HCT116 (cell line): ENCODE measurements at regions not wholly inside any gene's neighbourhood (a gene's known extent, or its start where the extent isn't known, plus 50 kb on each side); places are given as distances from the start of the nearest gene placed in this dataset.

Experiments
- ATAC-seq: fragments of 200-7000 bp; cut with Tn5 transposase; 2 replicates; pipeline ENCODE4 v1.9.1; 2020; ENCODE audit warnings: mild to moderate bottlenecking, moderate library complexity
- BruUV-seq: library from RNA; stranded (reverse); fragments of 400-500 nt; replicated peaks from 2 replicates; lab custom pipeline; 2021; lab: Mats Ljungman, UMichigan
- CTCF ChIA-PET: fragments of 300-600 bp; sonication (Branson Sonifier 250); formaldehyde crosslinking; loops from one replicate; lab custom pipeline; 2021; ENCODE audit warnings: antibody characterized with exemption; lab: Charles Lee
- POLR2A ChIA-PET: fragments of 300-600, 350-600 bp; sonication (Branson Sonifier 250); formaldehyde crosslinking; loops from one replicate; lab custom pipeline; 2021; ENCODE audit warnings: antibody characterized with exemption; lab: Charles Lee
- RAD21 ChIA-PET, 2 experiments: fragments of 300-600 bp; sonication (Branson Sonifier 250); formaldehyde crosslinking; loops; one replicate each; lab custom pipeline; 2023; ENCODE audit warnings: low total read pairs in 2 of 2; ENCODE audit not compliant: uncharacterized antibody in 2 of 2, unreplicated experiment in 2 of 2, low non-redundant PET in 1 of 2; lab: Charles Lee
- DNase-seq: peaks from one replicate; pipeline ENCODE4 v3.0.0-alpha.2; 2010; ENCODE audit warnings: low read depth, low spot score
- H2AFZ ChIP-seq: fragments of 200-600 bp; shearing (Covaris generic), sonication (generic); 2 replicates; pipeline ENCODE4 v1.6.1; 2017; ENCODE audit warnings: low read depth, mixed run types, mixed read lengths, antibody characterized with exemption, low read length; ENCODE audit not compliant: poor library complexity, severe bottlenecking
- H3K27ac ChIP-seq: 2 replicates; pipeline ENCODE4 v1.5.1; 2012; ENCODE audit warnings: low read depth, low read length
- H3K27me3 ChIP-seq: fragments of 200-600 bp; sonication (generic); 2 replicates; pipeline ENCODE4 v1.6.1; 2016; ENCODE audit warnings: mixed run types, low read length, mixed read lengths; ENCODE audit not compliant: insufficient read depth
- H3K36me3 ChIP-seq, 2 experiments: fragments of 200-500 bp in 1 of 2; fragments of 200-600 bp in 1 of 2; sonication (Bioruptor generic) in 1 of 2; sonication (generic) in 1 of 2; 2 replicates each; pipeline versions ENCODE4 v1.5.1 to v1.6.1; 2014 to 2016; ENCODE audit warnings: low read length in 2 of 2, inconsistent platforms in 1 of 2, mixed read lengths in 1 of 2, mixed run types in 1 of 2; ENCODE audit not compliant: insufficient read depth in 2 of 2, control insufficient read depth in 1 of 2
- H3K4me1 ChIP-seq, 2 experiments: fragments of 200-600 bp in 1 of 2; sonication (generic) in 1 of 2; 2 replicates each; pipeline versions ENCODE4 v1.5.1 to v1.6.1; 2012 to 2017; ENCODE audit warnings: low read length in 2 of 2, inconsistent platforms in 1 of 2, mild to moderate bottlenecking in 1 of 2, mixed read lengths in 1 of 2, mixed run types in 1 of 2, moderate library complexity in 1 of 2; ENCODE audit not compliant: insufficient read depth in 2 of 2, control insufficient read depth in 1 of 2
- H3K4me2 ChIP-seq: fragments of 200-600 bp; sonication (generic); 2 replicates; pipeline ENCODE4 v1.6.1; 2017; ENCODE audit warnings: mixed run types, low read length, mixed read lengths
- H3K4me3 ChIP-seq, 2 experiments: fragments of 200-600 bp in 1 of 2; sonication (generic) in 1 of 2; replicated peaks in 1 of 2; 2 replicates each; pipeline ENCODE4 v1.5.1; 2011 to 2016; ENCODE audit warnings: low read length in 2 of 2, control low read depth in 1 of 2, low read depth in 1 of 2, mild to moderate bottlenecking in 1 of 2, mixed read lengths in 1 of 2, mixed run types in 1 of 2
- H3K79me2 ChIP-seq: fragments of 200-600 bp; sonication (generic); 2 replicates; pipeline ENCODE4 v1.6.1; 2017; ENCODE audit warnings: mild to moderate bottlenecking, mixed run types, low read length, moderate library complexity, mixed read lengths; ENCODE audit not compliant: insufficient read depth
- H3K9ac ChIP-seq: fragments of 200-600 bp; sonication (generic); 2 replicates; pipeline ENCODE4 v1.6.1; 2016; ENCODE audit warnings: low read length, mixed read lengths
- H3K9me2 ChIP-seq: fragments of 200-600 bp; sonication (generic), shearing (Covaris generic); 2 replicates; pipeline ENCODE4 v1.6.1; 2017; ENCODE audit warnings: mixed run types, mild to moderate bottlenecking, moderate library complexity; ENCODE audit not compliant: insufficient read depth
- H3K9me3 ChIP-seq, 2 experiments: fragments of 200-500 bp in 1 of 2; fragments of 200-600 bp in 1 of 2; sonication (Bioruptor generic) in 1 of 2; sonication (generic) in 1 of 2; 2 replicates each; pipeline ENCODE4 v1.6.1; 2014 to 2017; ENCODE audit warnings: low read length in 2 of 2, mixed read lengths in 2 of 2, inconsistent platforms in 1 of 2, low read depth in 1 of 2, mild to moderate bottlenecking in 1 of 2, mixed run types in 1 of 2, moderate library complexity in 1 of 2; ENCODE audit not compliant: control insufficient read depth in 1 of 2, insufficient read depth in 1 of 2
- H4K20me1 ChIP-seq: fragments of 200-600 bp; sonication (generic), shearing (Covaris generic); 2 replicates; pipeline ENCODE4 v1.6.1; 2017; ENCODE audit warnings: mixed run types, mild to moderate bottlenecking, moderate library complexity; ENCODE audit not compliant: insufficient read depth
- ATF3 ChIP-seq: IDR thresholded peaks from 2 replicates; pipeline ENCODE4 v1.6.1; 2012
- CBX3 ChIP-seq: IDR thresholded peaks from 2 replicates; pipeline ENCODE4 v1.6.1; 2012; ENCODE audit warnings: low read depth
- CEBPB ChIP-seq: IDR thresholded peaks from 2 replicates; pipeline ENCODE4 v1.6.1; 2012; ENCODE audit warnings: low read depth
- EGR1 ChIP-seq: IDR thresholded peaks from 2 replicates; pipeline ENCODE4 v1.6.1; 2012; ENCODE audit warnings: low read depth
- ELF1 ChIP-seq: IDR thresholded peaks from 2 replicates; pipeline ENCODE4 v1.6.1; 2012; ENCODE audit warnings: low read depth, borderline replicate concordance
- EZH2phosphoT487 ChIP-seq: fragments of 200-600 bp; IDR thresholded peaks from 2 replicates; pipeline ENCODE4 v1.6.1; 2018; ENCODE audit warnings: antibody characterized with exemption, borderline replicate concordance
- FOSL1 ChIP-seq: IDR thresholded peaks from 2 replicates; pipeline ENCODE4 v1.6.1; 2012; ENCODE audit warnings: low read depth
- JUND ChIP-seq: IDR thresholded peaks from 2 replicates; pipeline ENCODE4 v1.6.1; 2012
- POLR2AphosphoS5 ChIP-seq: IDR thresholded peaks from 2 replicates; pipeline ENCODE4 v1.6.1; 2011; ENCODE audit warnings: mild to moderate bottlenecking, low read depth, low read length, moderate library complexity
- RAD21 ChIP-seq: IDR thresholded peaks from 2 replicates; pipeline ENCODE4 v1.6.1; 2012; ENCODE audit warnings: low read depth, mild to moderate bottlenecking
- SIN3A ChIP-seq: IDR thresholded peaks from 2 replicates; pipeline ENCODE4 v1.6.1; 2012; ENCODE audit warnings: low read depth
- SP1 ChIP-seq: IDR thresholded peaks from 2 replicates; pipeline ENCODE4 v1.6.1; 2012; ENCODE audit warnings: low read depth
- SRF ChIP-seq: IDR thresholded peaks from 2 replicates; pipeline ENCODE4 v1.6.1; 2012; ENCODE audit warnings: low read depth
- TCF7L2 ChIP-seq: IDR thresholded peaks from 2 replicates; pipeline ENCODE4 v1.7.0; 2011; ENCODE audit warnings: borderline replicate concordance, inconsistent platforms; ENCODE audit not compliant: insufficient read depth, insufficient read length; ENCODE audit errors: extremely low read depth
- ZBTB33 ChIP-seq: IDR thresholded peaks from 2 replicates; pipeline ENCODE4 v1.6.1; 2011; ENCODE audit warnings: mild to moderate bottlenecking, low read length, moderate library complexity; ENCODE audit not compliant: insufficient replicate concordance; ENCODE audit errors: extremely low read depth
- ZFX ChIP-seq: fragments of 450-650 bp; IDR thresholded peaks from 2 replicates; pipeline ENCODE4 v1.6.1; 2017
- ZNF274 ChIP-seq: fragments of 200-500 bp; sonication (Bioruptor generic); IDR thresholded peaks from 2 replicates; pipeline ENCODE4 v1.6.1; 2014; ENCODE audit warnings: mild to moderate bottlenecking, low read depth, low read length, inconsistent platforms
- intact Hi-C: fragments of 100-400 bp; cut with micrococcal nuclease; formaldehyde crosslinking; loops from 2 replicates; pipeline ENCODE4 v1.10.0; 2022
- TF ChIP-seq, protein P1 (sequence below): IDR thresholded peaks from 2 replicates; pipeline ENCODE4 v1.6.1; 2012; ENCODE audit warnings: low read depth
- TF ChIP-seq, protein P2 (sequence below), 3 experiments: fragments of 200-600 bp in 1 of 3; sonication (generic) in 1 of 3; IDR thresholded peaks in 2 of 3; conservative IDR thresholded peaks in 1 of 3; 2 replicates each; pipeline ENCODE4 v1.5.1; 2012 to 2017; ENCODE audit warnings: low read depth in 2 of 3, low read length in 2 of 3, antibody characterized with exemption in 1 of 3, borderline replicate concordance in 1 of 3, control low read depth in 1 of 3, mild to moderate bottlenecking in 1 of 3, mixed read lengths in 1 of 3, mixed run types in 1 of 3, moderate library complexity in 1 of 3; ENCODE audit not compliant: insufficient read depth in 1 of 3

DNA sequence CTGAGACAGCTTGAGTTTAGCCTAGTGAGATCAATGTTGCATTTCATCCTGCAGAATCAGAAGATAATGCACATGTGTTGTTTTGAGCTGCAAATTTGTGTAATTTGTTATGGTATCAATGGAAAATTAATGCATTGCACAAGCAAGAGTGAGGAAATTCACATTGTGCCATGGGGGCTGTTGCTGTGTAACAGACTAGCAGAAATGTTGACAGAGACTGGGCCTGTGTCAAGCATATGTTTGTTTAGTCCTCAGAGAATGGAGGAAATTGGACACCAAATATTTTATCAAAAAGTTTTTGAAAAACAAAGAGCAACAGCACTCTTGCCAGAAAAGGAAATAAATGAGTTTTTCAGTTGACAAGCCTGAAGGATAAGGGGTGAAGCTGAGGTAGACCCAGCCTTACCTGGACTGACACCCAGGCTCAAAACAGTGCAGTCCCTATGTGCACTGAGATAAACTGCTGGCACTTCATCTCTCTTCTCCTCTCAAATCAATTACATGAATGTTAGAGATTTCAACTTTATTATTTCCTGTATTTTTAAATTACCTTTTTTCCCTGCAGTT, 1150.0 kb downstream of the FSCB start:
- no peak overlapping the region for H2AFZ ChIP-seq
- CTCF ChIA-PET, result no interaction called here
- H3K36me3 ChIP-seq, result no peaks in the 10 kb centered on the region
- no peak overlapping the region for H3K4me2 ChIP-seq
- H3K4me3 ChIP-seq, result no peak overlapping the region
- no peak overlapping the region for H3K9ac ChIP-seq
- RAD21 ChIA-PET, result no interaction called here
- H3K79me2 ChIP-seq, result no peaks in the 10 kb centered on the region
- DNase-seq, result no peak
- intact Hi-C loops, result no loop called here
- H3K9me2 ChIP-seq, result no peaks in the 10 kb centered on the region
- no peaks in the 10 kb centered on the region for H4K20me1 ChIP-seq
- no peak for TF ChIP-seq EGR1
- TF ChIP-seq SIN3A, result no peak
- TF ChIP-seq FOSL1, result no peak
- no peak for TF ChIP-seq POLR2AphosphoS5
- TF ChIP-seq JUND, result no peak
- TF ChIP-seq, protein P1, sequence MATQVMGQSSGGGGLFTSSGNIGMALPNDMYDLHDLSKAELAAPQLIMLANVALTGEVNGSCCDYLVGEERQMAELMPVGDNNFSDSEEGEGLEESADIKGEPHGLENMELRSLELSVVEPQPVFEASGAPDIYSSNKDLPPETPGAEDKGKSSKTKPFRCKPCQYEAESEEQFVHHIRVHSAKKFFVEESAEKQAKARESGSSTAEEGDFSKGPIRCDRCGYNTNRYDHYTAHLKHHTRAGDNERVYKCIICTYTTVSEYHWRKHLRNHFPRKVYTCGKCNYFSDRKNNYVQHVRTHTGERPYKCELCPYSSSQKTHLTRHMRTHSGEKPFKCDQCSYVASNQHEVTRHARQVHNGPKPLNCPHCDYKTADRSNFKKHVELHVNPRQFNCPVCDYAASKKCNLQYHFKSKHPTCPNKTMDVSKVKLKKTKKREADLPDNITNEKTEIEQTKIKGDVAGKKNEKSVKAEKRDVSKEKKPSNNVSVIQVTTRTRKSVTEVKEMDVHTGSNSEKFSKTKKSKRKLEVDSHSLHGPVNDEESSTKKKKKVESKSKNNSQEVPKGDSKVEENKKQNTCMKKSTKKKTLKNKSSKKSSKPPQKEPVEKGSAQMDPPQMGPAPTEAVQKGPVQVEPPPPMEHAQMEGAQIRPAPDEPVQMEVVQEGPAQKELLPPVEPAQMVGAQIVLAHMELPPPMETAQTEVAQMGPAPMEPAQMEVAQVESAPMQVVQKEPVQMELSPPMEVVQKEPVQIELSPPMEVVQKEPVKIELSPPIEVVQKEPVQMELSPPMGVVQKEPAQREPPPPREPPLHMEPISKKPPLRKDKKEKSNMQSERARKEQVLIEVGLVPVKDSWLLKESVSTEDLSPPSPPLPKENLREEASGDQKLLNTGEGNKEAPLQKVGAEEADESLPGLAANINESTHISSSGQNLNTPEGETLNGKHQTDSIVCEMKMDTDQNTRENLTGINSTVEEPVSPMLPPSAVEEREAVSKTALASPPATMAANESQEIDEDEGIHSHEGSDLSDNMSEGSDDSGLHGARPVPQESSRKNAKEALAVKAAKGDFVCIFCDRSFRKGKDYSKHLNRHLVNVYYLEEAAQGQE, result no peak
- TF ChIP-seq CBX3, result no peak
- no peak for TF ChIP-seq RAD21
- TF ChIP-seq SRF, result no peak
- TF ChIP-seq, protein P2, sequence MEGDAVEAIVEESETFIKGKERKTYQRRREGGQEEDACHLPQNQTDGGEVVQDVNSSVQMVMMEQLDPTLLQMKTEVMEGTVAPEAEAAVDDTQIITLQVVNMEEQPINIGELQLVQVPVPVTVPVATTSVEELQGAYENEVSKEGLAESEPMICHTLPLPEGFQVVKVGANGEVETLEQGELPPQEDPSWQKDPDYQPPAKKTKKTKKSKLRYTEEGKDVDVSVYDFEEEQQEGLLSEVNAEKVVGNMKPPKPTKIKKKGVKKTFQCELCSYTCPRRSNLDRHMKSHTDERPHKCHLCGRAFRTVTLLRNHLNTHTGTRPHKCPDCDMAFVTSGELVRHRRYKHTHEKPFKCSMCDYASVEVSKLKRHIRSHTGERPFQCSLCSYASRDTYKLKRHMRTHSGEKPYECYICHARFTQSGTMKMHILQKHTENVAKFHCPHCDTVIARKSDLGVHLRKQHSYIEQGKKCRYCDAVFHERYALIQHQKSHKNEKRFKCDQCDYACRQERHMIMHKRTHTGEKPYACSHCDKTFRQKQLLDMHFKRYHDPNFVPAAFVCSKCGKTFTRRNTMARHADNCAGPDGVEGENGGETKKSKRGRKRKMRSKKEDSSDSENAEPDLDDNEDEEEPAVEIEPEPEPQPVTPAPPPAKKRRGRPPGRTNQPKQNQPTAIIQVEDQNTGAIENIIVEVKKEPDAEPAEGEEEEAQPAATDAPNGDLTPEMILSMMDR (IDR thresholded peaks at IDR 0.05 in 2 of 3, conservative IDR thresholded peaks at IDR 0.05 in 1 of 3; ENCODE audit: borderline replicate concordance in 1 of 3, insufficient read depth in 1 of 3, low read depth in 2 of 3, low read length in 2 of 3), result no peak
- no peak for TF ChIP-seq ZNF274
- no peak for TF ChIP-seq CEBPB
- no peak for TF ChIP-seq TCF7L2
- TF ChIP-seq ELF1, result no peak
- TF ChIP-seq ATF3, result no peak
- TF ChIP-seq SP1, result no peak
- TF ChIP-seq ZFX, result no peak
- no peak for TF ChIP-seq ZBTB33
- TF ChIP-seq EZH2phosphoT487, result no peak
- BruUV-seq, result no TSS peak
- no peaks in the 10 kb centered on the region for H3K9me3 ChIP-seq
- ATAC-seq, result no peak
- no peaks in the 10 kb centered on the region for H3K27me3 ChIP-seq
- POLR2A ChIA-PET, result no interaction called here
- no peak overlapping the region for H3K27ac ChIP-seq
- H3K4me1 ChIP-seq, result no peaks in the 10 kb centered on the region
